ENCODE measurements at regions not wholly inside any gene's neighbourhood (a gene's known extent, or its start where the extent isn't known, plus 50 kb on each side); places are given as distances from the start of the nearest gene placed in this dataset.

DNA sequence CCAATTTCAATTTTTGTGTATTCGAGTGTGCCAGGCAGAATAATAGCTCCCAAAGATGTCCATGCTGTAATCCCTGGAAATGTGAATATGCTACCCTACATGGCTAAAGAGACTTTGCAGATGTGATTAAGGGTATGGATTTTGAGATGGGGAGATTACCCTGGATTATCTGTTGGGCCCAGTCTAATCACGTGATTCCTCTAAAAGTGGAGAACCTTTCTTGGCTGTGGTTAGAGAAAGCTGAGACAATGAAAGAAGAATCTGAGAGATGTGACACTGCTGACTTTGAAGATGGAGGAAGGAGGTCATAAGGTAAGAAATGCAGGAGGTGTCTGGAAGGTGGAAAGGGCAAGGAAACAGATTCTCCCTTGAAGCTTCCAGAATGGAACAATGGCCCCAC lies 503.5 kb upstream of the PITX2 start:
- TF ChIP-seq, protein P1, sequence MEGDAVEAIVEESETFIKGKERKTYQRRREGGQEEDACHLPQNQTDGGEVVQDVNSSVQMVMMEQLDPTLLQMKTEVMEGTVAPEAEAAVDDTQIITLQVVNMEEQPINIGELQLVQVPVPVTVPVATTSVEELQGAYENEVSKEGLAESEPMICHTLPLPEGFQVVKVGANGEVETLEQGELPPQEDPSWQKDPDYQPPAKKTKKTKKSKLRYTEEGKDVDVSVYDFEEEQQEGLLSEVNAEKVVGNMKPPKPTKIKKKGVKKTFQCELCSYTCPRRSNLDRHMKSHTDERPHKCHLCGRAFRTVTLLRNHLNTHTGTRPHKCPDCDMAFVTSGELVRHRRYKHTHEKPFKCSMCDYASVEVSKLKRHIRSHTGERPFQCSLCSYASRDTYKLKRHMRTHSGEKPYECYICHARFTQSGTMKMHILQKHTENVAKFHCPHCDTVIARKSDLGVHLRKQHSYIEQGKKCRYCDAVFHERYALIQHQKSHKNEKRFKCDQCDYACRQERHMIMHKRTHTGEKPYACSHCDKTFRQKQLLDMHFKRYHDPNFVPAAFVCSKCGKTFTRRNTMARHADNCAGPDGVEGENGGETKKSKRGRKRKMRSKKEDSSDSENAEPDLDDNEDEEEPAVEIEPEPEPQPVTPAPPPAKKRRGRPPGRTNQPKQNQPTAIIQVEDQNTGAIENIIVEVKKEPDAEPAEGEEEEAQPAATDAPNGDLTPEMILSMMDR (IDR thresholded peaks at IDR 0.05; ENCODE audit: low read depth, low read length, missing control alignments), result no peak
- in situ Hi-C loops (cut with HindIII; ENCODE audit: low pct_ligation_motif_present, low sequenced_read_pairs), result no loop called here
- Histone ChIP-seq H3K4me3 (ENCODE audit: low read depth, low read length) (no peak overlapping the region), H3K36me3 (replicated peaks) (no peaks in the 10 kb centered on the region), H3K27me3 (replicated peaks) (no peaks in the 10 kb centered on the region), H3K27ac (no peak overlapping the region)
- no peak for DNase-seq

DNA sequence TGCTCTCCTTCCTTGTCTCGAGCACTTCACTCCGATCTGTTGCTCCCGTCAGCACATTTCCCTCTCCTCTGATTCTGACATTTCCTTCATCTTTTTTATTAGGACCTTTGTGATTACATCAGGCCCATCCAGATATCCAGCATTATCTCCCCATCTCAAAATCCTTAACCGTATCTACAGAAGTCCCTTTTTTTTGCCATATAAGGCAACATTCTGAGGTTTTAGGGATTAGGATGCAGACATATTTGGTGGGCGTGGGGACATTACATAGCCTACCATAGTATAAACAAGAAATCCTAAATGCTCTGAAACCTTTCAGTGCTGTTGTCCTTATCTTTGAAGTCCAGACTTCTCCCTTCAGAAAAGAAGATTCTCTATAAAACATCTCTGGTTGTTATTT lies 505.0 kb upstream of the PITX2 start:
- no peak for DNase-seq
- Histone ChIP-seq H3K4me3 (ENCODE audit: low read depth, low read length) (no peak overlapping the region), H3K36me3 (replicated peaks) (no peaks in the 10 kb centered on the region), H3K27ac (no peak overlapping the region), H3K27me3 (replicated peaks) (no peaks in the 10 kb centered on the region)
- in situ Hi-C loops (cut with HindIII; ENCODE audit: low pct_ligation_motif_present, low sequenced_read_pairs), result no loop called here
- TF ChIP-seq, protein P1 (IDR thresholded peaks at IDR 0.05; ENCODE audit: low read depth, low read length, missing control alignments), result no peak

GRCh38 chr4:111128327-111128726 lies 505.4 kb upstream of the PITX2 start:
- H3K4me3 ChIP-seq (ENCODE audit: low read depth, low read length), result no peak overlapping the region
- no peak overlapping the region for H3K27ac ChIP-seq
- H3K36me3 ChIP-seq (replicated peaks), result no peaks in the 10 kb centered on the region
- TF ChIP-seq, protein P1 (IDR thresholded peaks at IDR 0.05; ENCODE audit: low read depth, low read length, missing control alignments), result no peak
- in situ Hi-C loops (cut with HindIII; ENCODE audit: low pct_ligation_motif_present, low sequenced_read_pairs), result no loop called here
- DNase-seq, result no peak
- H3K27me3 ChIP-seq (replicated peaks), result no peaks in the 10 kb centered on the region

DNA sequence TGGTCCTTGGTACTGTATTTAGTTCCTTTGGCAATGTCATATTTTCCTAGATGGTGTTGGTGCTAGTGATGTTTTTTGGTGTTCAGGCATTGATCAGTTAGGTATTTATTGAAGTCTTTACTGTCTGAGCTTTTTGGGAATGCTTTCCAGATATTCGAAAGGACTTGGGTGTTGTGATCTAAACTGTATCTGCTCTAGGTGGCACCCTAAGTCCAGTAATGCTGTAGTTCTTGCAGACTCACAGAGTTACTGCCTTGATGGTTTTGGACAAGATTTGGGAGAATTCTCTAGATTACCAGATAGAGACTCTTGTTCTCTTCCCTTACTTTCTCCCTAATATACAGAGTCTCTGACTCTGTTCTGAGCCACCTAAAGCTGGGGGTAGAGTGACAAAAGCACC lies 513.6 kb upstream of the PITX2 start:
- TF ChIP-seq, protein P1 (IDR thresholded peaks at IDR 0.05; ENCODE audit: low read depth, low read length, missing control alignments), result peak; percentile 27
- DNase-seq, result peak; percentile 3
- Histone ChIP-seq H3K36me3 (replicated peaks) (no peaks in the 10 kb centered on the region), H3K27me3 (replicated peaks) (no peaks in the 10 kb centered on the region), H3K27ac (no peak overlapping the region), H3K4me3 (ENCODE audit: low read depth, low read length) (no peak overlapping the region)
- in situ Hi-C loops (cut with HindIII; ENCODE audit: low pct_ligation_motif_present, low sequenced_read_pairs), result no loop called here

- TF ChIP-seq, protein P1 (IDR thresholded peaks at IDR 0.05; ENCODE audit: low read depth, low read length, missing control alignments), result no peak
- no peak for DNase-seq
- Histone ChIP-seq H3K36me3 (replicated peaks) (no peaks in the 10 kb centered on the region), H3K27me3 (replicated peaks) (no peaks in the 10 kb centered on the region), H3K27ac (no peak overlapping the region), H3K4me3 (ENCODE audit: low read depth, low read length) (no peak overlapping the region)
- in situ Hi-C loops (cut with HindIII; ENCODE audit: low pct_ligation_motif_present, low sequenced_read_pairs), result no loop called here
These were observed 514.1 kb upstream of the PITX2 start for GRCh38 chr4:111136967-111137366.

DNA sequence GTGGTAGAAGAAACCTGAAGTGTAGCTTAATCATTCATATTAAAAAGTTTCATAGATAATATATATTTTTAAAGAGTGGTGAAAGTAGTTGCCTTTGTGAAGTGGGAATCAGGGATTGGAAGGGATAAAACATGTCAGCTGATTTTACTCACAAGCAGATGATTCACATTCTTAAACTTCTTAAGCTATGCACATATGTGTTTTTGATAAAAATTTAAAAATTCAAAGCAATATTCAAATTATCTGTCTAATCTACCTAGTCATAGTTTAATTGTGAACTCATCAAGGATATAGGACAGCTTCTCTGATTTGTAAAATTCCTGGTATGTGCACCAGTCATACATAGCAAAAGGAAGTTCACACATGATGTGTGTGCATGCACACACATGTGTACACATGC lies 520.6 kb upstream of the PITX2 start:
- in situ Hi-C loops (cut with HindIII; ENCODE audit: low pct_ligation_motif_present, low sequenced_read_pairs), result no loop called here
- H3K4me3 ChIP-seq (ENCODE audit: low read depth, low read length), result no peak overlapping the region
- no peaks in the 10 kb centered on the region for H3K36me3 ChIP-seq (replicated peaks)
- H3K27ac ChIP-seq, result no peak overlapping the region
- TF ChIP-seq, protein P1 (IDR thresholded peaks at IDR 0.05; ENCODE audit: low read depth, low read length, missing control alignments), result no peak
- H3K27me3 ChIP-seq (replicated peaks), result no peaks in the 10 kb centered on the region
- no peak for DNase-seq

Measured in brain microvascular endothelial cell (primary cell).